ENCODE measurements at regions not wholly inside any gene's neighbourhood (a gene's known extent, or its start where the extent isn't known, plus 50 kb on each side); places are given as distances from the start of the nearest gene placed in this dataset.

GRCh38 chr1:80250573-80251168 is 1244.1 kb upstream of the ADGRL4 start:
- H3K27ac ChIP-seq (ENCODE audit: insufficient read depth, low read length, poor library complexity, severe bottlenecking): no peak overlapping the region
- peaks cover 0 to 8% of the 10 kb centered on the region in 2 experiments for H3K9me3 ChIP-seq (ENCODE audit: control insufficient read depth in 2 of 2, low read length in 2 of 2)
- no peaks in the 10 kb centered on the region for H3K27me3 Mint-ChIP-seq
- no peaks in the 10 kb centered on the region for H3K4me1 Mint-ChIP-seq
- DNase-seq: no peak
- no peaks in the 10 kb centered on the region for H3K4me1 ChIP-seq (ENCODE audit: control insufficient read depth, insufficient read depth, low read length, poor library complexity, severe bottlenecking)
- H3K27me3 ChIP-seq (ENCODE audit: control insufficient read depth, insufficient read depth, low read length): no peaks in the 10 kb centered on the region
- no peak overlapping the region for H3K4me3 ChIP-seq (ENCODE audit: low read depth, low read length)
- no peak overlapping the region for H3K27ac Mint-ChIP-seq
- H3K9me3 Mint-ChIP-seq: peaks cover 2 to 40% (median 5%) of the 10 kb centered on the region in 7 donors
- no peaks in the 10 kb centered on the region for H3K36me3 Mint-ChIP-seq
- no peak for ATAC-seq (ENCODE audit: low read depth in 2 of 2)
- no peaks in the 10 kb centered on the region for H3K36me3 ChIP-seq (ENCODE audit: control insufficient read depth, insufficient read depth, low read length)
- H3K4me3 Mint-ChIP-seq: no peak overlapping the region

GRCh38 chr1:80249699-80250098 is 1243.2 kb upstream of the ADGRL4 start:
- no peaks in the 10 kb centered on the region for H3K36me3 ChIP-seq (ENCODE audit: control insufficient read depth, insufficient read depth, low read length)
- ATAC-seq (ENCODE audit: low read depth in 2 of 2): no peak
- no peaks in the 10 kb centered on the region for H3K27me3 ChIP-seq (ENCODE audit: control insufficient read depth, insufficient read depth, low read length)

GRCh38 chr1:80248886-80249285 is 1242.4 kb upstream of the ADGRL4 start:
- Mint-ChIP-seq H3K27me3 (no peaks in the 10 kb centered on the region), H3K9me3 (peaks cover 2 to 31% (median 4%) of the 10 kb centered on the region in 7 donors), H3K4me3 (no peak overlapping the region), H3K27ac (no peak overlapping the region), H3K4me1 (no peaks in the 10 kb centered on the region), H3K36me3 (no peaks in the 10 kb centered on the region)
- Histone ChIP-seq H3K9me3 (ENCODE audit: control insufficient read depth in 2 of 2, low read length in 2 of 2) (peaks cover 0 to 5% of the 10 kb centered on the region in 2 experiments), H3K4me3 (ENCODE audit: low read depth, low read length) (no peak overlapping the region), H3K27me3 (ENCODE audit: control insufficient read depth, insufficient read depth, low read length) (no peaks in the 10 kb centered on the region), H3K4me1 (ENCODE audit: control insufficient read depth, insufficient read depth, low read length, poor library complexity, severe bottlenecking) (no peaks in the 10 kb centered on the region), H3K27ac (ENCODE audit: insufficient read depth, low read length, poor library complexity, severe bottlenecking) (no peak overlapping the region), H3K36me3 (ENCODE audit: control insufficient read depth, insufficient read depth, low read length) (no peaks in the 10 kb centered on the region)
- no peak for ATAC-seq (ENCODE audit: low read depth in 2 of 2)
- DNase-seq: no peak

More at GRCh38 chr1:80249699-80250098, 1243.2 kb upstream of the ADGRL4 start:
- H3K9me3 Mint-ChIP-seq: peaks cover 3 to 34% (median 4%) of the 10 kb centered on the region in 7 donors
- no peak overlapping the region for H3K27ac Mint-ChIP-seq
- no peaks in the 10 kb centered on the region for H3K4me1 Mint-ChIP-seq
- no peaks in the 10 kb centered on the region for H3K4me1 ChIP-seq (ENCODE audit: control insufficient read depth, insufficient read depth, low read length, poor library complexity, severe bottlenecking)
- no peak overlapping the region for H3K27ac ChIP-seq (ENCODE audit: insufficient read depth, low read length, poor library complexity, severe bottlenecking)
- no peak for DNase-seq
- no peaks in the 10 kb centered on the region for H3K36me3 Mint-ChIP-seq
- H3K9me3 ChIP-seq (ENCODE audit: control insufficient read depth in 2 of 2, low read length in 2 of 2): peaks cover 0 to 5% of the 10 kb centered on the region in 2 experiments
- no peaks in the 10 kb centered on the region for H3K27me3 Mint-ChIP-seq
- H3K4me3 Mint-ChIP-seq: no peak overlapping the region
- no peak overlapping the region for H3K4me3 ChIP-seq (ENCODE audit: low read depth, low read length)

- ATAC-seq (ENCODE audit: low read depth in 2 of 2): no peak
- H3K4me3 ChIP-seq (ENCODE audit: low read depth, low read length): no peak overlapping the region
- H3K4me1 ChIP-seq (ENCODE audit: control insufficient read depth, insufficient read depth, low read length, poor library complexity, severe bottlenecking): no peaks in the 10 kb centered on the region
- Mint-ChIP-seq H3K27ac (no peak overlapping the region), H3K36me3 (no peaks in the 10 kb centered on the region), H3K27me3 (no peaks in the 10 kb centered on the region), H3K9me3 (peaks cover 2 to 22% (median 5%) of the 10 kb centered on the region in 7 donors), H3K4me1 (no peaks in the 10 kb centered on the region), H3K4me3 (no peak overlapping the region)
- H3K36me3 ChIP-seq (ENCODE audit: control insufficient read depth, insufficient read depth, low read length): no peaks in the 10 kb centered on the region
- DNase-seq: no peak
- peaks cover 0 to 5% of the 10 kb centered on the region in 2 experiments for H3K9me3 ChIP-seq (ENCODE audit: control insufficient read depth in 2 of 2, low read length in 2 of 2)
- no peaks in the 10 kb centered on the region for H3K27me3 ChIP-seq (ENCODE audit: control insufficient read depth, insufficient read depth, low read length)
- no peak overlapping the region for H3K27ac ChIP-seq (ENCODE audit: insufficient read depth, low read length, poor library complexity, severe bottlenecking)
Observed at GRCh38 chr1:80245813-80246212, 1239.3 kb upstream of the ADGRL4 start.

GRCh38 chr1:80244372-80244771 is 1237.8 kb upstream of the ADGRL4 start:
- Histone ChIP-seq H3K4me3 (ENCODE audit: low read depth, low read length) (no peak overlapping the region), H3K9me3 (ENCODE audit: control insufficient read depth in 2 of 2, low read length in 2 of 2) (peaks cover 0 to 1% of the 10 kb centered on the region in 2 experiments), H3K27ac (ENCODE audit: insufficient read depth, low read length, poor library complexity, severe bottlenecking) (no peak overlapping the region), H3K27me3 (ENCODE audit: control insufficient read depth, insufficient read depth, low read length) (no peaks in the 10 kb centered on the region), H3K36me3 (ENCODE audit: control insufficient read depth, insufficient read depth, low read length) (no peaks in the 10 kb centered on the region), H3K4me1 (ENCODE audit: control insufficient read depth, insufficient read depth, low read length, poor library complexity, severe bottlenecking) (no peaks in the 10 kb centered on the region)
- no peaks in the 10 kb centered on the region for H3K36me3 Mint-ChIP-seq
- H3K9me3 Mint-ChIP-seq: peaks cover 2 to 29% (median 8%) of the 10 kb centered on the region in 7 donors
- no peak overlapping the region for H3K27ac Mint-ChIP-seq
- H3K4me3 Mint-ChIP-seq: no peak overlapping the region
- H3K4me1 Mint-ChIP-seq: no peaks in the 10 kb centered on the region
- H3K27me3 Mint-ChIP-seq: no peaks in the 10 kb centered on the region
- ATAC-seq (ENCODE audit: low read depth in 2 of 2) (no peak), DNase-seq (no peak)

- no peaks in the 10 kb centered on the region for H3K27me3 ChIP-seq (ENCODE audit: control insufficient read depth, insufficient read depth, low read length)
- H3K4me1 ChIP-seq (ENCODE audit: control insufficient read depth, insufficient read depth, low read length, poor library complexity, severe bottlenecking): no peaks in the 10 kb centered on the region
- no peaks in the 10 kb centered on the region for H3K36me3 Mint-ChIP-seq
- H3K27me3 Mint-ChIP-seq: no peaks in the 10 kb centered on the region
- no peak overlapping the region for H3K4me3 Mint-ChIP-seq
- DNase-seq: no peak
- H3K9me3 Mint-ChIP-seq: peaks cover 2 to 24% (median 10%) of the 10 kb centered on the region in 7 donors
- peaks cover 0 to 2% of the 10 kb centered on the region in 2 experiments for H3K9me3 ChIP-seq (ENCODE audit: control insufficient read depth in 2 of 2, low read length in 2 of 2)
- no peak for ATAC-seq (ENCODE audit: low read depth in 2 of 2)
- H3K4me3 ChIP-seq (ENCODE audit: low read depth, low read length): no peak overlapping the region
- H3K4me1 Mint-ChIP-seq: no peaks in the 10 kb centered on the region
- H3K27ac Mint-ChIP-seq: no peak overlapping the region
- H3K27ac ChIP-seq (ENCODE audit: insufficient read depth, low read length, poor library complexity, severe bottlenecking): no peak overlapping the region
- H3K36me3 ChIP-seq (ENCODE audit: control insufficient read depth, insufficient read depth, low read length): no peaks in the 10 kb centered on the region
Observed at GRCh38 chr1:80241566-80241965, 1235.0 kb upstream of the ADGRL4 start.

- H3K27ac Mint-ChIP-seq: no peak overlapping the region
- no peak for ATAC-seq (ENCODE audit: low read depth in 2 of 2)
Observed at GRCh38 chr1:80225510-80225909, 1219.0 kb upstream of the ADGRL4 start.

GRCh38 chr1:80221319-80221718 is 1214.8 kb upstream of the ADGRL4 start:
- Histone ChIP-seq H3K27ac (ENCODE audit: insufficient read depth, low read length, poor library complexity, severe bottlenecking) (no peak overlapping the region), H3K36me3 (ENCODE audit: control insufficient read depth, insufficient read depth, low read length) (no peaks in the 10 kb centered on the region), H3K9me3 (ENCODE audit: control insufficient read depth in 2 of 2, low read length in 2 of 2) (peaks cover 0 to 2% of the 10 kb centered on the region in 2 experiments), H3K27me3 (ENCODE audit: control insufficient read depth, insufficient read depth, low read length) (no peaks in the 10 kb centered on the region), H3K4me1 (ENCODE audit: control insufficient read depth, insufficient read depth, low read length, poor library complexity, severe bottlenecking) (no peaks in the 10 kb centered on the region), H3K4me3 (ENCODE audit: low read depth, low read length) (no peak overlapping the region)
- DNase-seq: no peak
- H3K27ac Mint-ChIP-seq: no peak overlapping the region
- H3K36me3 Mint-ChIP-seq: no peaks in the 10 kb centered on the region
- ATAC-seq (ENCODE audit: low read depth in 2 of 2): no peak
- H3K9me3 Mint-ChIP-seq: peaks cover 2 to 11% (median 5%) of the 10 kb centered on the region in 7 donors
- no peaks in the 10 kb centered on the region for H3K4me1 Mint-ChIP-seq
- H3K27me3 Mint-ChIP-seq: no peaks in the 10 kb centered on the region
- no peak overlapping the region for H3K4me3 Mint-ChIP-seq

More at GRCh38 chr1:80225510-80225909, 1219.0 kb upstream of the ADGRL4 start:
- no peaks in the 10 kb centered on the region for H3K4me1 ChIP-seq (ENCODE audit: control insufficient read depth, insufficient read depth, low read length, poor library complexity, severe bottlenecking)
- H3K27ac ChIP-seq (ENCODE audit: insufficient read depth, low read length, poor library complexity, severe bottlenecking): no peak overlapping the region
- peaks cover 2 to 9% (median 4%) of the 10 kb centered on the region in 7 donors for H3K9me3 Mint-ChIP-seq
- no peaks in the 10 kb centered on the region for H3K27me3 Mint-ChIP-seq
- H3K9me3 ChIP-seq (ENCODE audit: control insufficient read depth in 2 of 2, low read length in 2 of 2): peaks cover 0 to 2% of the 10 kb centered on the region in 2 experiments
- H3K27me3 ChIP-seq (ENCODE audit: control insufficient read depth, insufficient read depth, low read length): no peaks in the 10 kb centered on the region
- no peaks in the 10 kb centered on the region for H3K4me1 Mint-ChIP-seq
- no peaks in the 10 kb centered on the region for H3K36me3 ChIP-seq (ENCODE audit: control insufficient read depth, insufficient read depth, low read length)
- H3K4me3 ChIP-seq (ENCODE audit: low read depth, low read length): no peak overlapping the region
- DNase-seq: no peak
- no peaks in the 10 kb centered on the region for H3K36me3 Mint-ChIP-seq
- H3K4me3 Mint-ChIP-seq: no peak overlapping the region
